ENCODE measurements at regions not wholly inside any gene's neighbourhood (a gene's known extent, or its start where the extent isn't known, plus 50 kb on each side); places are given as distances from the start of the nearest gene placed in this dataset.
"Not testable (repeated sequence)": the region's sequence is repeated elsewhere in the genome, so short reads cannot be mapped to it uniquely, and the experiment has no call there.

- not testable (repeated sequence) for TF ChIP-seq CTCF (IDR thresholded peaks at IDR 0.05; ENCODE audit: low read depth, low read length); MAX (IDR thresholded peaks at IDR 0.05; ENCODE audit: low read depth, low read length); POLR2A (IDR thresholded peaks at IDR 0.05; ENCODE audit: extremely low read depth, insufficient read length)
Observed at GRCh38 chr9:42370172-42370571, 186.7 kb downstream of the SPATA31A6 start.
